ENCODE measurements at regions not wholly inside any gene's neighbourhood (a gene's known extent, or its start where the extent isn't known, plus 50 kb on each side); places are given as distances from the start of the nearest gene placed in this dataset.

- Histone ChIP-seq H3K4me3 (ENCODE audit: insufficient read depth, low read depth, low read length) (no peak overlapping the region), H3K4me1 (ENCODE audit: insufficient read depth, low read length) (no peaks in the 10 kb centered on the region), H3K9ac (ENCODE audit: low read length) (no peak overlapping the region), H3K79me2 (ENCODE audit: insufficient read depth, low read length) (no peaks in the 10 kb centered on the region), H3K27ac (ENCODE audit: low read depth, low read length) (no peak overlapping the region), H3K4me2 (ENCODE audit: low read length) (no peak overlapping the region), H2AFZ (ENCODE audit: low read depth, low read length) (no peak overlapping the region), H3K9me3 (ENCODE audit: insufficient read depth, low read depth, low read length) (no peaks in the 10 kb centered on the region), H3K36me3 (ENCODE audit: insufficient read depth, low read length) (no peaks in the 10 kb centered on the region), H3K27me3 (ENCODE audit: insufficient read depth, low read length) (no peaks in the 10 kb centered on the region), H4K20me1 (ENCODE audit: insufficient read depth, low read length) (no peaks in the 10 kb centered on the region)
- no peak for FAIRE-seq
- no peak overlapping the region for H3K27ac Mint-ChIP-seq (ENCODE audit: unreplicated experiment)
- peaks cover 13% of the 10 kb centered on the region for H3K4me1 Mint-ChIP-seq (ENCODE audit: low read depth, unreplicated experiment)
- no peaks in the 10 kb centered on the region for H3K9me3 Mint-ChIP-seq (ENCODE audit: unreplicated experiment)
- H3K4me3 Mint-ChIP-seq (ENCODE audit: unreplicated experiment) = no peak overlapping the region
- no peak for TF ChIP-seq CTCF (IDR thresholded peaks at IDR 0.05; ENCODE audit: insufficient read depth, low read depth, low read length)
- no peak for TF ChIP-seq EZH2 (IDR thresholded peaks at IDR 0.05; ENCODE audit: insufficient read depth, low read length)
- no peaks in the 10 kb centered on the region for H3K27me3 Mint-ChIP-seq (ENCODE audit: low read depth, unreplicated experiment)
- no peaks in the 10 kb centered on the region for H3K36me3 Mint-ChIP-seq (ENCODE audit: low read depth, unreplicated experiment)
- DNase-seq (ENCODE audit: low read depth) = no peak
Measured at GRCh38 chr2:114089636-114090319, 199.9 kb downstream of the ACTR3 start.

GRCh38 chr2:114091010-114091409, 201.1 kb downstream of the ACTR3 start:
- Histone ChIP-seq H3K36me3 (ENCODE audit: insufficient read depth, low read length) (no peaks in the 10 kb centered on the region), H4K20me1 (ENCODE audit: insufficient read depth, low read length) (no peaks in the 10 kb centered on the region), H2AFZ (ENCODE audit: low read depth, low read length) (no peak overlapping the region), H3K27me3 (ENCODE audit: insufficient read depth, low read length) (no peaks in the 10 kb centered on the region), H3K9me3 (ENCODE audit: insufficient read depth, low read depth, low read length) (no peaks in the 10 kb centered on the region), H3K9ac (ENCODE audit: low read length) (no peak overlapping the region), H3K79me2 (ENCODE audit: insufficient read depth, low read length) (no peaks in the 10 kb centered on the region), H3K4me3 (ENCODE audit: insufficient read depth, low read depth, low read length) (no peak overlapping the region), H3K4me1 (ENCODE audit: insufficient read depth, low read length) (no peaks in the 10 kb centered on the region), H3K27ac (ENCODE audit: low read depth, low read length) (no peak overlapping the region), H3K4me2 (ENCODE audit: low read length) (no peak overlapping the region)
- DNase-seq (ENCODE audit: low read depth) (no peak), FAIRE-seq (no peak)
- TF ChIP-seq EZH2 (IDR thresholded peaks at IDR 0.05; ENCODE audit: insufficient read depth, low read length) (no peak), CTCF (IDR thresholded peaks at IDR 0.05; ENCODE audit: insufficient read depth, low read depth, low read length) (no peak)
- H3K4me3 Mint-ChIP-seq (ENCODE audit: unreplicated experiment) = no peak overlapping the region
- no peaks in the 10 kb centered on the region for H3K36me3 Mint-ChIP-seq (ENCODE audit: low read depth, unreplicated experiment)
- H3K4me1 Mint-ChIP-seq (ENCODE audit: low read depth, unreplicated experiment) = peaks cover 13% of the 10 kb centered on the region
- no peaks in the 10 kb centered on the region for H3K9me3 Mint-ChIP-seq (ENCODE audit: unreplicated experiment)
- no peaks in the 10 kb centered on the region for H3K27me3 Mint-ChIP-seq (ENCODE audit: low read depth, unreplicated experiment)
- no peak overlapping the region for H3K27ac Mint-ChIP-seq (ENCODE audit: unreplicated experiment)

- no peaks in the 10 kb centered on the region for H3K36me3 ChIP-seq (ENCODE audit: insufficient read depth, low read length)
- no peak overlapping the region for H2AFZ ChIP-seq (ENCODE audit: low read depth, low read length)
- no peak overlapping the region for H3K4me3 Mint-ChIP-seq (ENCODE audit: unreplicated experiment)
- H3K4me3 ChIP-seq (ENCODE audit: insufficient read depth, low read depth, low read length) = no peak overlapping the region
- H3K4me1 Mint-ChIP-seq (ENCODE audit: low read depth, unreplicated experiment) = peaks cover 12% of the 10 kb centered on the region
- H3K9me3 Mint-ChIP-seq (ENCODE audit: unreplicated experiment) = peaks cover 5% of the 10 kb centered on the region
- TF ChIP-seq CTCF (IDR thresholded peaks at IDR 0.05; ENCODE audit: insufficient read depth, low read depth, low read length) = no peak
- no peak for TF ChIP-seq EZH2 (IDR thresholded peaks at IDR 0.05; ENCODE audit: insufficient read depth, low read length)
- H3K27ac ChIP-seq (ENCODE audit: low read depth, low read length) = no peak overlapping the region
- no peak overlapping the region for H3K27ac Mint-ChIP-seq (ENCODE audit: unreplicated experiment)
- H3K79me2 ChIP-seq (ENCODE audit: insufficient read depth, low read length) = no peaks in the 10 kb centered on the region
- no peaks in the 10 kb centered on the region for H3K27me3 Mint-ChIP-seq (ENCODE audit: low read depth, unreplicated experiment)
- H3K4me2 ChIP-seq (ENCODE audit: low read length) = no peak overlapping the region
- FAIRE-seq = no peak
- no peak for DNase-seq (ENCODE audit: low read depth)
- H3K36me3 Mint-ChIP-seq (ENCODE audit: low read depth, unreplicated experiment) = no peaks in the 10 kb centered on the region
- H3K27me3 ChIP-seq (ENCODE audit: insufficient read depth, low read length) = no peaks in the 10 kb centered on the region
- no peak overlapping the region for H3K9ac ChIP-seq (ENCODE audit: low read length)
- H3K4me1 ChIP-seq (ENCODE audit: insufficient read depth, low read length) = no peaks in the 10 kb centered on the region
- H3K9me3 ChIP-seq (ENCODE audit: insufficient read depth, low read depth, low read length) = peaks cover 6% of the 10 kb centered on the region
- no peaks in the 10 kb centered on the region for H4K20me1 ChIP-seq (ENCODE audit: insufficient read depth, low read length)
Measured at GRCh38 chr2:114108249-114108648, 218.4 kb downstream of the ACTR3 start.
